SK-N-SH (cell line): ENCODE measurements at regions not wholly inside any gene's neighbourhood (a gene's known extent, or its start where the extent isn't known, plus 50 kb on each side); places are given as distances from the start of the nearest gene placed in this dataset.

Experiments used
- CTCF ChIA-PET: fragments of 300-600, 350-600 bp; formaldehyde crosslinking; extraction: SDS; loops from one replicate; lab custom pipeline; 2021; lab: Yijun Ruan, JAX
- POLR2A ChIA-PET: fragments of 350-600 bp; sonication (Branson Sonifier 250); formaldehyde crosslinking; extraction: SDS; loops from one replicate; lab custom pipeline; 2020; ENCODE audit warnings: antibody characterized with exemption, inconsistent platforms; lab: Yijun Ruan, JAX
- DNase-seq: peaks from one replicate; pipeline ENCODE4 v3.0.0; 2012
- H2AFZ ChIP-seq: fragments of 200-600 bp; sonication (generic); 2 replicates; pipeline ENCODE4 v1.8.1; 2016; ENCODE audit warnings: antibody characterized with exemption, mild to moderate bottlenecking, low read depth
- H3F3A ChIP-seq: fragments of 200-600 bp; sonication (generic); replicated peaks from 2 replicates; pipeline ENCODE3; 2016; ENCODE audit warnings: antibody characterized with exemption, mild to moderate bottlenecking; ENCODE audit not compliant: insufficient read depth
- H3K27ac ChIP-seq, 2 experiments: fragments of 200-500 bp in 1 of 2; fragments of 200-600 bp in 1 of 2; sonication (Bioruptor generic) in 1 of 2; sonication (generic), shearing (Covaris generic) in 1 of 2; 2 replicates each; pipeline versions ENCODE4 v1.5.1 to v1.6.1; 2014 to 2016; ENCODE audit warnings: low read depth in 2 of 2, inconsistent platforms in 1 of 2, low read length in 1 of 2, mild to moderate bottlenecking in 1 of 2, mixed read lengths in 1 of 2
- H3K27me3 ChIP-seq: fragments of 200-600 bp; sonication (generic), shearing (Covaris generic); 2 replicates; pipeline ENCODE4 v1.6.1; 2016; ENCODE audit warnings: mixed run types; ENCODE audit not compliant: insufficient read depth
- H3K36me3 ChIP-seq, 2 experiments: fragments of 200-500 bp in 1 of 2; fragments of 200-600 bp in 1 of 2; sonication (Bioruptor generic) in 1 of 2; sonication (generic) in 1 of 2; replicated peaks in 1 of 2; 2 replicates each; pipeline versions ENCODE3 to v1.5.1; 2014 to 2016; ENCODE audit warnings: low read length in 1 of 2, mild to moderate bottlenecking in 1 of 2; ENCODE audit not compliant: insufficient read depth in 2 of 2, control insufficient read depth in 1 of 2
- H3K4me1 ChIP-seq, 2 experiments: fragments of 200-500 bp in 1 of 2; fragments of 200-600 bp in 1 of 2; sonication (Bioruptor generic) in 1 of 2; sonication (generic), shearing (Covaris generic) in 1 of 2; 2 replicates each; pipeline versions ENCODE4 v1.5.1 to v1.6.1; 2014 to 2016; ENCODE audit warnings: low read depth in 1 of 2, low read length in 1 of 2, mixed run types in 1 of 2; ENCODE audit not compliant: insufficient read depth in 2 of 2, control insufficient read depth in 1 of 2
- H3K4me2 ChIP-seq: fragments of 200-600 bp; sonication (generic), shearing (Covaris generic); 2 replicates; pipeline ENCODE4 v1.6.1; 2017; ENCODE audit warnings: mixed run types
- H3K4me3 ChIP-seq, 2 experiments: fragments of 200-500 bp in 1 of 2; fragments of 200-600 bp in 1 of 2; sonication (Bioruptor generic) in 1 of 2; sonication (generic), shearing (Covaris generic) in 1 of 2; 2 replicates each; pipeline versions ENCODE4 v1.5.1 to v1.8.1; 2014 to 2016; ENCODE audit warnings: low read depth in 2 of 2, inconsistent platforms in 1 of 2, low read length in 1 of 2, mild to moderate bottlenecking in 1 of 2, mixed read lengths in 1 of 2, moderate library complexity in 1 of 2
- H3K79me2 ChIP-seq: fragments of 200-600 bp; sonication (generic); 2 replicates; pipeline ENCODE4 v1.8.1; 2017; ENCODE audit warnings: mild to moderate bottlenecking; ENCODE audit not compliant: insufficient read depth
- H3K9ac ChIP-seq: fragments of 200-600 bp; sonication (generic); 2 replicates; pipeline ENCODE4 v1.6.1; 2017; ENCODE audit warnings: mixed run types
- H3K9me2 ChIP-seq: fragments of 200-600 bp; sonication (generic); 2 replicates; pipeline ENCODE4 v1.6.1; 2017; ENCODE audit warnings: mixed run types
- H3K9me3 ChIP-seq: fragments of 200-600 bp; sonication (generic); 2 replicates; pipeline ENCODE4 v1.6.1; 2017; ENCODE audit warnings: mixed run types, mild to moderate bottlenecking, moderate library complexity
- H4K20me1 ChIP-seq: fragments of 200-600 bp; sonication (generic); 2 replicates; pipeline ENCODE4 v1.6.1; 2017; ENCODE audit warnings: mild to moderate bottlenecking, mixed run types; ENCODE audit not compliant: insufficient read depth
- CTCF ChIP-seq: fragments of 200-600 bp; sonication (generic); IDR thresholded peaks from 2 replicates; pipeline ENCODE4 v1.6.1; 2017; ENCODE audit warnings: antibody characterized with exemption, mild to moderate bottlenecking, moderate library complexity
- FOSL2 ChIP-seq: IDR thresholded peaks from 2 replicates; pipeline ENCODE4 v1.4.0; 2012; ENCODE audit warnings: low read depth, mild to moderate bottlenecking, moderate library complexity, borderline replicate concordance
- FOXJ3 ChIP-seq: sonication (generic); formaldehyde crosslinking; IDR thresholded peaks from 2 replicates; pipeline ENCODE4 v1.5.1; 2020; ENCODE audit warnings: mild to moderate bottlenecking, missing genetic modification reagents
- GABPA ChIP-seq: IDR thresholded peaks from 2 replicates; pipeline ENCODE4 v1.4.0; 2012; ENCODE audit warnings: low read depth, mild to moderate bottlenecking
- GATA2 ChIP-seq: sonication (generic); formaldehyde crosslinking; IDR thresholded peaks from 2 replicates; pipeline ENCODE4 v1.5.0; 2020; ENCODE audit warnings: mild to moderate bottlenecking, missing genetic modification reagents
- JUND ChIP-seq: IDR thresholded peaks from 2 replicates; pipeline ENCODE4 v1.4.0; 2012
- MEF2A ChIP-seq: IDR thresholded peaks from 2 replicates; pipeline ENCODE4 v1.4.0; 2012; ENCODE audit warnings: low read depth, borderline replicate concordance
- NFIC ChIP-seq: IDR thresholded peaks from 2 replicates; pipeline ENCODE4 v1.4.0; 2012; ENCODE audit warnings: borderline replicate concordance
- NRF1 ChIP-seq: IDR thresholded peaks from 2 replicates; pipeline ENCODE4 v1.6.1; 2012; ENCODE audit warnings: low read depth, mild to moderate bottlenecking, low read length
- POLR2AphosphoS5 ChIP-seq: IDR thresholded peaks from 2 replicates; pipeline ENCODE4 v1.6.1; 2012; ENCODE audit warnings: low read depth, low read length
- RCOR1 ChIP-seq: fragments of 150-350 bp; IDR thresholded peaks from 2 replicates; pipeline ENCODE4 v1.6.1; 2017; ENCODE audit warnings: antibody characterized with exemption, low read length
- RXRA ChIP-seq: IDR thresholded peaks from 2 replicates; pipeline ENCODE4 v1.4.0; 2012; ENCODE audit warnings: low read depth, mild to moderate bottlenecking, borderline replicate concordance
- SIN3A ChIP-seq: IDR thresholded peaks from 2 replicates; pipeline ENCODE4 v1.6.1; 2012; ENCODE audit warnings: low read depth, mild to moderate bottlenecking, low read length, moderate library complexity, borderline replicate concordance
- SMC3 ChIP-seq: IDR thresholded peaks from 2 replicates; pipeline ENCODE4 v1.6.1; 2012; ENCODE audit warnings: low read depth, low read length, improper control_type of control experiment
- TAF1 ChIP-seq: IDR thresholded peaks from 2 replicates; pipeline ENCODE4 v1.6.1; 2012; ENCODE audit warnings: low read depth, mild to moderate bottlenecking, low read length, moderate library complexity, borderline replicate concordance
- TEAD4 ChIP-seq: IDR thresholded peaks from 2 replicates; pipeline ENCODE4 v1.4.0; 2012; ENCODE audit warnings: mild to moderate bottlenecking, borderline replicate concordance; ENCODE audit not compliant: insufficient read depth
- WGBS: methylation state at CpG from one replicate; pipeline ENCODE4 v1.1.6; 2017; ENCODE audit warnings: low lambda C conversion rate; 5-methylcytosine and 5-hydroxymethylcytosine counted together
- TF ChIP-seq, protein P1 (sequence below): IDR thresholded peaks from 2 replicates; pipeline ENCODE4 v1.6.1; 2012; ENCODE audit warnings: mild to moderate bottlenecking, low read depth, low read length, moderate library complexity
- TF ChIP-seq, protein P2 (sequence below): fragments of 150-350 bp; IDR thresholded peaks from 2 replicates; pipeline ENCODE4 v1.6.1; 2017; ENCODE audit warnings: antibody characterized with exemption, low read length, low read depth, borderline replicate concordance
- TF ChIP-seq, protein P3 (sequence below): IDR thresholded peaks from 2 replicates; pipeline ENCODE4 v1.4.0; 2012; ENCODE audit warnings: low read depth, borderline replicate concordance

- TF ChIP-seq NFIC (0 out of 2 replicates have a peak, but pooled peaks have one; percentile 23), SIN3A (no peak)
- no peaks in the 10 kb centered on the region; the same call in 1 of the 2 replicates for H3K9me2 ChIP-seq
- H4K20me1 ChIP-seq = no peaks in the 10 kb centered on the region
- H3K27ac ChIP-seq = no peak overlapping the region
- no peak overlapping the region for H3K4me3 ChIP-seq
- no peak overlapping the region for H2AFZ ChIP-seq
- no peaks in the 10 kb centered on the region for H3K27me3 ChIP-seq
- ChIA-PET POLR2A (no interaction called here), CTCF (interaction anchor here (0.6 to 1.2 kb wide), 2 partner anchors 31 to 631 kb away, joined by 3 to 4 read pairs; no protein-coding TSS in a partner anchor)
- peaks cover 0 to 2% of the 10 kb centered on the region in 2 experiments; a peak in 2 of 4 replicates for H3K4me1 ChIP-seq
- WGBS = 89% methylated on average over 1 of the region's 1 CpG
- no peaks in the 10 kb centered on the region for H3K36me3 ChIP-seq
- H3K9me3 ChIP-seq = no peaks in the 10 kb centered on the region
- H3F3A ChIP-seq = no peaks in the 10 kb centered on the region
- H3K9ac ChIP-seq = no peak overlapping the region
- DNase-seq = peak; percentile 9
- H3K4me2 ChIP-seq = no peak overlapping the region
- H3K79me2 ChIP-seq = no peaks in the 10 kb centered on the region
These were observed 532.8 kb upstream of the TGFBR2 start for GRCh38 chr3:30073622-30074021.

- no peak for DNase-seq
- Histone ChIP-seq H3K9ac (no peak overlapping the region), H3K27ac (no peak overlapping the region), H3K4me2 (no peak overlapping the region), H3F3A (no peaks in the 10 kb centered on the region), H3K9me3 (no peaks in the 10 kb centered on the region), H4K20me1 (no peaks in the 10 kb centered on the region), H3K4me3 (no peak overlapping the region), H3K4me1 (peaks cover 0 to 2% of the 10 kb centered on the region in 2 experiments; a peak in 2 of 4 replicates), H3K36me3 (no peaks in the 10 kb centered on the region), H3K79me2 (no peaks in the 10 kb centered on the region), H2AFZ (no peak overlapping the region), H3K9me2 (no peaks in the 10 kb centered on the region; the same call in 1 of the 2 replicates), H3K27me3 (no peaks in the 10 kb centered on the region)
- ChIA-PET POLR2A (no interaction called here), CTCF (no interaction called here)
- TF ChIP-seq RXRA = no peak
- no peak for TF ChIP-seq TAF1
- TF ChIP-seq, protein P1, sequence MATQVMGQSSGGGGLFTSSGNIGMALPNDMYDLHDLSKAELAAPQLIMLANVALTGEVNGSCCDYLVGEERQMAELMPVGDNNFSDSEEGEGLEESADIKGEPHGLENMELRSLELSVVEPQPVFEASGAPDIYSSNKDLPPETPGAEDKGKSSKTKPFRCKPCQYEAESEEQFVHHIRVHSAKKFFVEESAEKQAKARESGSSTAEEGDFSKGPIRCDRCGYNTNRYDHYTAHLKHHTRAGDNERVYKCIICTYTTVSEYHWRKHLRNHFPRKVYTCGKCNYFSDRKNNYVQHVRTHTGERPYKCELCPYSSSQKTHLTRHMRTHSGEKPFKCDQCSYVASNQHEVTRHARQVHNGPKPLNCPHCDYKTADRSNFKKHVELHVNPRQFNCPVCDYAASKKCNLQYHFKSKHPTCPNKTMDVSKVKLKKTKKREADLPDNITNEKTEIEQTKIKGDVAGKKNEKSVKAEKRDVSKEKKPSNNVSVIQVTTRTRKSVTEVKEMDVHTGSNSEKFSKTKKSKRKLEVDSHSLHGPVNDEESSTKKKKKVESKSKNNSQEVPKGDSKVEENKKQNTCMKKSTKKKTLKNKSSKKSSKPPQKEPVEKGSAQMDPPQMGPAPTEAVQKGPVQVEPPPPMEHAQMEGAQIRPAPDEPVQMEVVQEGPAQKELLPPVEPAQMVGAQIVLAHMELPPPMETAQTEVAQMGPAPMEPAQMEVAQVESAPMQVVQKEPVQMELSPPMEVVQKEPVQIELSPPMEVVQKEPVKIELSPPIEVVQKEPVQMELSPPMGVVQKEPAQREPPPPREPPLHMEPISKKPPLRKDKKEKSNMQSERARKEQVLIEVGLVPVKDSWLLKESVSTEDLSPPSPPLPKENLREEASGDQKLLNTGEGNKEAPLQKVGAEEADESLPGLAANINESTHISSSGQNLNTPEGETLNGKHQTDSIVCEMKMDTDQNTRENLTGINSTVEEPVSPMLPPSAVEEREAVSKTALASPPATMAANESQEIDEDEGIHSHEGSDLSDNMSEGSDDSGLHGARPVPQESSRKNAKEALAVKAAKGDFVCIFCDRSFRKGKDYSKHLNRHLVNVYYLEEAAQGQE = no peak
- no peak for TF ChIP-seq JUND
- TF ChIP-seq, protein P2, sequence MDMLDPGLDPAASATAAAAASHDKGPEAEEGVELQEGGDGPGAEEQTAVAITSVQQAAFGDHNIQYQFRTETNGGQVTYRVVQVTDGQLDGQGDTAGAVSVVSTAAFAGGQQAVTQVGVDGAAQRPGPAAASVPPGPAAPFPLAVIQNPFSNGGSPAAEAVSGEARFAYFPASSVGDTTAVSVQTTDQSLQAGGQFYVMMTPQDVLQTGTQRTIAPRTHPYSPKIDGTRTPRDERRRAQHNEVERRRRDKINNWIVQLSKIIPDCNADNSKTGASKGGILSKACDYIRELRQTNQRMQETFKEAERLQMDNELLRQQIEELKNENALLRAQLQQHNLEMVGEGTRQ = no peak
- TF ChIP-seq, protein P3, sequence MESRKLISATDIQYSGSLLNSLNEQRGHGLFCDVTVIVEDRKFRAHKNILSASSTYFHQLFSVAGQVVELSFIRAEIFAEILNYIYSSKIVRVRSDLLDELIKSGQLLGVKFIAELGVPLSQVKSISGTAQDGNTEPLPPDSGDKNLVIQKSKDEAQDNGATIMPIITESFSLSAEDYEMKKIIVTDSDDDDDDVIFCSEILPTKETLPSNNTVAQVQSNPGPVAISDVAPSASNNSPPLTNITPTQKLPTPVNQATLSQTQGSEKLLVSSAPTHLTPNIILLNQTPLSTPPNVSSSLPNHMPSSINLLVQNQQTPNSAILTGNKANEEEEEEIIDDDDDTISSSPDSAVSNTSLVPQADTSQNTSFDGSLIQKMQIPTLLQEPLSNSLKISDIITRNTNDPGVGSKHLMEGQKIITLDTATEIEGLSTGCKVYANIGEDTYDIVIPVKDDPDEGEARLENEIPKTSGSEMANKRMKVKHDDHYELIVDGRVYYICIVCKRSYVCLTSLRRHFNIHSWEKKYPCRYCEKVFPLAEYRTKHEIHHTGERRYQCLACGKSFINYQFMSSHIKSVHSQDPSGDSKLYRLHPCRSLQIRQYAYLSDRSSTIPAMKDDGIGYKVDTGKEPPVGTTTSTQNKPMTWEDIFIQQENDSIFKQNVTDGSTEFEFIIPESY = no peak
- TF ChIP-seq NRF1 = no peak
- TF ChIP-seq NFIC = no peak
- TF ChIP-seq GATA2 (CRISPR knock-in tag) = no peak
- TF ChIP-seq TEAD4 = no peak
- TF ChIP-seq SMC3 = no peak
- no peak for TF ChIP-seq MEF2A
- TF ChIP-seq POLR2AphosphoS5 = no peak
- TF ChIP-seq GABPA = no peak
- TF ChIP-seq FOXJ3 = no peak
- no peak for TF ChIP-seq FOSL2
- TF ChIP-seq CTCF = no peak
- no peak for TF ChIP-seq RCOR1
- 81% methylated on average over 2 of the region's 2 CpGs for WGBS
These were observed 530.9 kb upstream of the TGFBR2 start for GRCh38 chr3:30075514-30075913.
